ENCODE measurements at regions not wholly inside any gene's neighbourhood (a gene's known extent, or its start where the extent isn't known, plus 50 kb on each side); places are given as distances from the start of the nearest gene placed in this dataset.
"Not testable (repeated sequence)": the region's sequence is repeated elsewhere in the genome, so short reads cannot be mapped to it uniquely, and the experiment has no call there.

DNA sequence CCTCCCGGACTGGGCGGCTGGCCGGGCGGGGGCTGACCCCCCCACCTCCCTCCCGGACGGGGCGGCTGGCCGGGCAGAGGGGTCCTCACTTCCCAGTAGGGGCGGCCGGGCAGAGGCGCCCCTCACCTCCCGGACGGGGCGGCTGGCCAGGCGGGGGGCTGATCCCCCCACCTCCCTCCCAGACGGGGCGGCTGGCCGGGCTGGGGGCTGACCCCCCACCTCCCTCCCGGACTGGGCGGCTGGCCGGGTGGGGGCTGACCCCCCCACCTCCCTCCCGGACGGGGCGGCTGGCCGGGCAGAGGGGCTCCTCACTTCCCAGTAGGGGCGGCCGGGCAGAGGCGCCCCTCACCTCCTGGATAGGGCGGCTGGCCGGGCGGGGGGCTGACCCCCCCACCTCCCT, 205.0 kb upstream of the CBLB start:
- DNase-seq (ENCODE audit: low read depth, low spot score), result not testable (repeated sequence)

DNA sequence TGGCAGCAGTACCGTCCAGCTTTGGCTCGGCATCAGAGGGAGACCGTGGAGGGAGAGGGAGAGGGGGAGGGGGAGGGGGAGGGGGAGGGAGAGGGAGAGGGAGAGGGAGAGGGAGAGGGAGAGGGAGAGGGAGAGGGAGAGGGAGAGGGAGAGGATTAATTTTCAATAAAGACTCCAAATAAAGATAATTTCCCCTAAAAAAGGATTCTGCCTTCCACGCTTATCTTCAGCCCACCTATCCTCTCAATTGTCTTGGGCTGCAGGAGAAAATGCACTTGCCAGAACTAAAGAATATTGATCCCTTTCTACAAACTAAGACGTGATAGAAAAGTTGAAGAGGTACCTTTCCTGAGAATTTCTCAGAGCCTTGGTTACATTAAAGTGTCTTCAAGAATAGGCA, 206.9 kb upstream of the CBLB start:
- not testable (repeated sequence) for DNase-seq (ENCODE audit: low read depth, low spot score)

DNA sequence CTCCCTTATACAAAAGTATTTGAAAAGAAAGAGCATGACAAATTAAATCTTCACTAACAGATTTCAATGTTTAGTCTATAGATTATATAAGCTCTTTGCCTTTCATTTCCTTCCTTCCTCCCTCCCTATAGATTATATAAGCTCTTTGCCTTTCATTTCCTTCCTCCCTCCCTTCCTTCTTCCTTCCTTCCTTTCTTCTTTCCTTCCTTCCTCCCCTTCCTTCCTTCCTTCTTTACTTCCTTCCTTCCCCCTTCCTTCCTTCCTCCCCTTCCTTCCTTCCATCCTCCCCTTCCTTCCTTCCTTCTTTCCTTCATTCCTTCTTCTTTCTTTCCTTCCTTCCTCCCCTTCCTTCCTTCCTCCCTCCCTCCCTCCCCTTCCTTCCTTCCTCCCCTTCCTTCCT, 209.8 kb upstream of the CBLB start:
- DNase-seq (ENCODE audit: low read depth, low spot score), result no peak

DNA sequence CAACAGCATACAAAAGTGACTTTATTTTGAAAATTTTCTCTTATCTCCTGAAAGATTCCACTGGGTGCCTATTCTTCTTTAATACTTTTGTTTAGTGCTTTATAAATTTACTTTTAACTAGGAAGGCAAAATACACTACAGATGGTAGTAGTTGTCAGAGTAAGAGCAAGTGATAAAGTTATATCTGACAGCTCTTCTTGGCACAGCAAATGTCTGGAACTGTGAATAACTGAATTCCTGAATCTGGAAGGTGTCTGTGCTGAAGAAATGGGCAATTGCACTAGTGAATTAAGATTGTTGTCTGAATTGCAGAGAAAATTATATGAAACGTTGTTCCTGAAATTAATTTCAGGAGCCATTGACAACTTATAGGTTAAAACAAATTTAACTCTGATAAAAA, 213.8 kb upstream of the CBLB start:
- no peak for DNase-seq (ENCODE audit: low read depth, low spot score)

DNA sequence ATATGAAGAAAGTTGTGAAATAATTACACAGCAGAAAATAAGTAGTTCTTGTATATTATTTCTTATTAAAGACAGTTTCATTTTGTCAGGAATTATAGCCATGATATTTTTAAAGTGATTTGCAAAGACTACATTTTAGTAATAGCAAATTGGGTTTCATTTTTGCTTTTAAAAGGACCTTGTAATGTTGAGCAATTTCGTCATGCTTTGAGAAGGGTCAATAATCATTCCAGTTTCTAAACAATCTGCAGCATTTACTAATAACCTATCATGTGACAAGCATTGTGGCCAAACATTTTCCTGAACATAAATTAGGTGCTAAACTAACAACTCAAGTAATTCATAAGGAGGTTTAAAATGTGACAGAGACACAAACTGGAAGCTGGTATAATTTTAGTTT, 214.4 kb upstream of the CBLB start:
- DNase-seq (ENCODE audit: low read depth, low spot score), result no peak

DNA sequence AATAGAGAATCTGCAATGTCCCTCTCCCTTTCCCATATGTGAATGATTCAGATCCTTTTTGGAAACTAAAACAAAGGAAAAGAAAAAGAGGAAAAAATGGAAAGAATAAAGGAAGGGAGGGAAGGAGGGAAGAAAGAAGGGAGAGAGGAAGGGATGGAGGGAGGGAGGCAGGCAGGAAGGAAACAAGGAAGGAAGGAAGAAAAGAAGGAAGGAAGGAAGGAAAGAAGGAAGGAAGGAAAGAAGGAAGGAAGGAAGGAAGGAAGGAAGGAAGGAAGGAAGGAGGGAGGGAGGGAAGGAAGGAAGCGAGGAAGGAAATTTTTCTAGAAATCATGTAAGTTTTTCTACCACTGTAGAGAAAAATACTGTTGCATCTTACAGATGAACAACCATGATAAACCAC, 215.0 kb upstream of the CBLB start:
- no peak for DNase-seq (ENCODE audit: low read depth, low spot score)

- DNase-seq (ENCODE audit: low read depth, low spot score), result no peak
These were observed 217.2 kb upstream of the CBLB start for GRCh38 chr3:106086038-106086437.

GRCh38 chr3:106086636-106087035, 217.8 kb upstream of the CBLB start:
- no peak for DNase-seq (ENCODE audit: low read depth, low spot score)

DNA sequence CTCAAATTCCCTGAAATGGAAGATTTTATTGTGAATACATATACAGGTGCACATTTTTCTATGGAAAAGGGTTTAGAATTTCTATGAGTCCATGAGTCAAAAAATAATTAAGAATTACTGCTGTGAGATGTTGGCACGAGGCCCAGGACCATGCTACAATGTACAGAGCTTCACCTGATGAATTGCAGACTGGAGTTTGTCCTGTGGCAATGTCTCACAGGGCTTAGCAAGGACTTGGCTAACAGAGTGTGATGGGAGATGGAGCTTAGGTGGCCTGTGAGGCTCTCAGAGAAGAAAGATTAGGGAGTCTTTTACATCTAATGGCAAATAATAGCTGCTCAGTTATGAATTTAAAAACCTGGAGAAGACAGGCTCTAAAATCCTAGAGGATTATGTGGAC, 219.5 kb upstream of the CBLB start:
- no peak for DNase-seq (ENCODE audit: low read depth, low spot score)

GRCh38 chr3:106088899-106089298, 220.1 kb upstream of the CBLB start:
- no peak for DNase-seq (ENCODE audit: low read depth, low spot score)

DNA sequence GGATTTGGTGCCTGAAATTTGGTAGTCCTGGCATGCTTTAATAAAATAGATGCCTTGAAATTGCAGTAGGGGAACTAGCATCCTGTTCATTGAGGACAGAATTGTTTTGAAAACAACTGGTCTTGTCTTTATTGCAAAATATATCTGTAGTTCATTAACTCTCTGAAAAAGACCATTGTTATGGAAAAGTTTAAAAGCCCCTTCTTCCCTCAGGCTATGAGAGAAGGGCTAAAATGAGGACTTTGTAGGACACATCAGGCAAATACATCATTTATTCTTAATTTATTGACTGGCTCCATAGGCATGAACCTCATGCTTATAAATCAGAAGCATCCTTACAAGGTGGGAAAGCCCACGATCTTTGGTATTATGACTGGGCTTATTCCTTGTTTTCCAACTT, 221.0 kb upstream of the CBLB start:
- no peak for DNase-seq (ENCODE audit: low read depth, low spot score)

- DNase-seq (ENCODE audit: low read depth, low spot score), result no peak
These were observed 224.0 kb upstream of the CBLB start for GRCh38 chr3:106092792-106093191.

GRCh38 chr3:106093616-106094015, 224.8 kb upstream of the CBLB start:
- no peak for DNase-seq (ENCODE audit: low read depth, low spot score)

GRCh38 chr3:106097817-106098435, 229.1 kb upstream of the CBLB start:
- no peak for DNase-seq (ENCODE audit: low read depth, low spot score)

GRCh38 chr3:106103383-106103782, 234.6 kb upstream of the CBLB start:
- DNase-seq (ENCODE audit: low read depth, low spot score), result no peak

DNA sequence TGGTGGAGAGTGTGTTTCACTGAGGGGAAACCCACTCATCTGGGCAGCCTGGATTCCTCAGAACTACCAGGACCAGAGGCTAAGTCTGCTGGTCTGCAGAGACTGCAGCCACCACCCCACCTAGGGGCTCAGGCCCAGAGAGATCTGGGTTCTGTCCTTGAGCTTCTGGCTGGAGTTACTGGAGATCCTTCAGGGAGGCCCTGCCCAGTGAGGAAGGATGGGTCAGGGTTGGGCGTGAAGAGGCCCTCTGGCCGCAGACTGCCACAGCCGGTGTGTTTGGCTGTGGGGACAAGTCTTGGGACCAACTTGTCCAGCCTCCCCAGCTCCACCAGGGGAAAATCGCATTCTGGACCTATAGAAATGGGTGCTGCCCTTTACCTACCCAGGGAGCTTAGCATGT, 235.3 kb upstream of the CBLB start:
- DNase-seq (ENCODE audit: low read depth, low spot score), result no peak

DNA sequence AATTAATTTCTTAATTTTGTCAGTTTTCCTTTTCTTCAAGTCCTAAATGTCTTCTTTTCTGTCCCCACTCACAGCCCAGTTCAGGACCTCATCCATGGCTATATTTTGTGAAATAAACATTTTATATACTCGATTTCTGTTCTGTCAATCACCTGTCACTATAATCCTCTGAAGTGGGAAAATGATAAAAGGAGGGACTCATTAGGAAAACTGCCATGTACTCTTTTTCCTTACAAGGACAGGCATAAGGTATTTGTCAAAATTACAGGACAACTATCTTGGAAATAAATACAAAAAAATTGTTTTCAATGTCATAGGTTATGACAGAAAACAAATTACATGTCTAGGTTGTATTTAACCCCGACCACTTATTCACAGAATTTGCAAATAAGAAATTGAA, 240.1 kb upstream of the CBLB start:
- no peak for DNase-seq (ENCODE audit: low read depth, low spot score)

- not testable (repeated sequence) for DNase-seq (ENCODE audit: low read depth, low spot score)
These were observed 243.7 kb upstream of the CBLB start for GRCh38 chr3:106112561-106112960.

DNA sequence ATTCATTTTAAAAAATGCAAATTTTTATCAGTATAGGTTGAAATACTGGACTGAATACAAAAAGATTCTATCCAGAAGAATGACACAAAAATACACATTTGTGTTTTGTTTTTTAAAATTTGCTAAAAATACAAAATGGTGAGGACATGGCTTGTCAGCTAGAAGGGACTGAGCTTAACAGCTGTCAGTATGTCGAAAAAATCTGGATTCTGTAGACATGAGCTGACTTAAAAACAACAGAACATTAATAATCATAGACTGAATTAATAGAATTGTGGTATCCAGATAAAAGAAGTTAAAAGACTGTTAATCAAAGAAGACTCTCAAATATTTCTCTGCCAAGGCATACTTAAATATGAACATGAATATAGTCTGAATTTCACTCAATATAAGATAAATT, 244.9 kb upstream of the CBLB start:
- DNase-seq (ENCODE audit: low read depth, low spot score), result no peak

DNA sequence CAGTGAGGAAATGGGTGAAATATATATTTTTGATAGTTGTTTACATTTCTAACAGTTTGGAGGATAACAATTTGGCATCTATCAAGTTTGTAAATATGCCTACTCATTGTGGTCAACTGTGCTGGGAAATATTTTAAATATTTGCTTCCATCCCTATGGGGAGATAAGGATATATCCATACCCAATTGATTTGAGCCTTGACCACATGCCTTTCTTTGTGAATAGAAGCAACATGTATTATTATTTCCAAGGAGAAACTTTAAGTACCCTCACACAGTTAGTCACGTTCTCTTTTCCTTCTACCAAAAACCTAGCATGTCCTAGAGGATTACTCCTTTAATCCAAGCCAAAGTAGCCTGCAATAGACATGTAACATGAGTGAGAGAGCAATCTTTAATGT, 245.4 kb upstream of the CBLB start:
- no peak for DNase-seq (ENCODE audit: low read depth, low spot score)

GRCh38 chr3:106114848-106115247, 246.0 kb upstream of the CBLB start:
- no peak for DNase-seq (ENCODE audit: low read depth, low spot score)

DNA sequence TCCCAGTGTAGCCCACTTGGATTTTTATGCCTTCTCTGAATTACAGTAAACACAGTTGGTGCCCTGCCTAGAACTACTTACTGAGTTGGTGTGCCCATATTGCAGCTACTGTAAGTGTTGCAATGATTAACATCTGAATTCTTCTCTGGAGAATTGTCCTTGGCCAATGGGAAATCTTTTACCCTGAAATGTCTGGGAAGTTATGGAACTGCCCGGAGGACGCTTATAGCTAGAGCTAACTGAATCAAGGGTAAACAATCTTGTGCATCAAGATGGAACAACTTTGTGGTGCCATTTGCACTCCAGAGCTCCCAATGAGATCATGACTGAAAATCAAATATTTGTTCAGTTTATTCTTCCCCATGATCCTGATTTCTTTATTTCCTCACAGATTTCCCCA, 246.7 kb upstream of the CBLB start:
- DNase-seq (ENCODE audit: low read depth, low spot score), result no peak

DNA sequence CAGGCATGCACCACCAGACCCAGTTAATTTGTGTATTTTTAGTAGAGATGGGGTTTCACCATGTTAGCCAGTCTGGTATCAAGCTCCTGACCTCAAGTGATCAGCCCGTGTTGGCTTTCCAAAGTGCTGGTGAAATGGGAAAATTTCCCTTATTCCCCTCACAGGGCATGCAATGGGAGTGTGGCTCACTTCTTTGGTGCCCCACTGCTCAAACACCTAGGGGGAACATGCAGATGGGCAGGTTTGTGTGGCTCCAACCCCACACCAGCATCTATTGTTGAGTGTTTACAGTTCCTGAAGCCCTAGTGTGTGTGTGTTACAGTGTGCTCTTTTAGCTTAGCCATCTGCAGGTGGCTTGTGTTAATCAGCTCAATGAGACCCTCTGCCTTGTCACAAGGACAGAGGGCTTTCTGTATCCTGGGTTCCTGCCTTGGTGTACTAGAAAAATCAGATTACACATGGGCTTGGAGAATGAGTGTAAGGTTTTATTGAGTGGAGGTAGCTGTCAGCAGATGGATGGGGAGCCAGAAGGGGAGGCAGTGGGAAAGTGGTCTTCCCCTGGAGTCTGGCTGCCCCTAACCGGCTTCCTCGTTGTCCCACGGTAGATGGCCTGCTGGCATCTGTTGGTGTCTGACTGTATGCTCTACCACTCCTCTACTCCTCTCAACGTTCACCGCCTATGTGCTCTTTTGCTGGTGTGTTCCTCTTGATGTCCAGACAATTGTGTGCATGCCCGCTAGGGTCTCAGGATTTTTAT, 248.1 kb upstream of the CBLB start:
- no peak for DNase-seq (ENCODE audit: low read depth, low spot score)

DNA sequence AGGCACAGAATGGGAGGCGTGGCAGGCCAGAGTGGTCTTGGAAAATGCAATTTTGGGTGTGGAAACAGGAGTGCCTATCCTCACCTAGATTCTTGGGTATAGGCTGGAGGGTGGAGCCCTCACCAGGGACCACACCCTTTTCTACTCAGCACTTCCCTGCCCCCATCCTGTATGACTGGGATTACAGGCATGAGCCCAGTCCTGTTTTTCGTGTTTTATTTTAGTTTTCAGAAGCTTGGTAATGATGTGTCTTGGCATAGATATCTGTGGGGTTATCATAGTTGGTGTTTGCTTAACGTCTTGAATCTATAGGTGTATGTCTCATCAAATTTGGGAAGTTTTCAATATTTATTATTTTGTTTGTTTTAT, 248.7 kb upstream of the CBLB start:
- DNase-seq (ENCODE audit: low read depth, low spot score), result no peak

All from pulmonary artery endothelial cell (primary cell).